ENCODE measurements at regions not wholly inside any gene's neighbourhood (a gene's known extent, or its start where the extent isn't known, plus 50 kb on each side); places are given as distances from the start of the nearest gene placed in this dataset.

- CTCF ChIA-PET, result no interaction called here
- no TSS peak for BruUV-seq (replicated peaks)
- no peak overlapping the region for H3K4me3 ChIP-seq (ENCODE audit: low read depth, low read length, poor library complexity, severe bottlenecking)
- no peaks in the 10 kb centered on the region for H3K4me1 ChIP-seq (ENCODE audit: insufficient read depth, low read length, poor library complexity, severe bottlenecking)
- no peak for DNase-seq (ENCODE audit: low spot score)
- no peak for TF ChIP-seq EZH2 (IDR thresholded peaks at IDR 0.05; ENCODE audit: borderline replicate concordance, low read depth, low read length, poor library complexity, severe bottlenecking)
- no peak for TF ChIP-seq CTCF (conservative IDR thresholded peaks at IDR 0.05; ENCODE audit: low read depth, low read length)
- intact Hi-C loops (cut with micrococcal nuclease; ENCODE audit: unreplicated experiment), result no loop called here
- H3K27me3 ChIP-seq (replicated peaks; ENCODE audit: insufficient read depth, low read depth, low read length, poor library complexity), result no peaks in the 10 kb centered on the region
- no peaks in the 10 kb centered on the region for H3K36me3 ChIP-seq (ENCODE audit: insufficient read depth, low read length, poor library complexity, severe bottlenecking)
- H3K27ac ChIP-seq (ENCODE audit: low read depth, low read length, poor library complexity, severe bottlenecking), result no peak overlapping the region
- POLR2A ChIA-PET (ENCODE audit: low non-redundant PET), result no interaction called here
- no peaks in the 10 kb centered on the region for H3K9me3 ChIP-seq (ENCODE audit: low read depth, low read length, poor library complexity, severe bottlenecking)
These were observed 57.9 kb upstream of the NHSL1 start for GRCh38 chr6:138557147-138557546.

GRCh38 chr6:138559143-138559542 is 59.8 kb upstream of the NHSL1 start:
- no peak for DNase-seq (ENCODE audit: low spot score)
- no TSS peak for BruUV-seq (replicated peaks)
- ChIA-PET POLR2A (ENCODE audit: low non-redundant PET) (no interaction called here), CTCF (no interaction called here)
- H3K9me3 ChIP-seq (ENCODE audit: low read depth, low read length, poor library complexity, severe bottlenecking), result no peaks in the 10 kb centered on the region
- no peaks in the 10 kb centered on the region for H3K4me1 ChIP-seq (ENCODE audit: insufficient read depth, low read length, poor library complexity, severe bottlenecking)
- H3K27ac ChIP-seq (ENCODE audit: low read depth, low read length, poor library complexity, severe bottlenecking), result no peak overlapping the region
- intact Hi-C loops (cut with micrococcal nuclease; ENCODE audit: unreplicated experiment), result no loop called here
- no peak for TF ChIP-seq CTCF (conservative IDR thresholded peaks at IDR 0.05; ENCODE audit: low read depth, low read length)
- TF ChIP-seq EZH2 (IDR thresholded peaks at IDR 0.05; ENCODE audit: borderline replicate concordance, low read depth, low read length, poor library complexity, severe bottlenecking), result no peak
- H3K36me3 ChIP-seq (ENCODE audit: insufficient read depth, low read length, poor library complexity, severe bottlenecking), result no peaks in the 10 kb centered on the region
- no peaks in the 10 kb centered on the region for H3K27me3 ChIP-seq (replicated peaks; ENCODE audit: insufficient read depth, low read depth, low read length, poor library complexity)
- H3K4me3 ChIP-seq (ENCODE audit: low read depth, low read length, poor library complexity, severe bottlenecking), result no peak overlapping the region

GRCh38 chr6:138560130-138560860 is 61.0 kb upstream of the NHSL1 start:
- ChIA-PET CTCF (no interaction called here), POLR2A (ENCODE audit: low non-redundant PET) (no interaction called here)
- Histone ChIP-seq H3K9me3 (ENCODE audit: low read depth, low read length, poor library complexity, severe bottlenecking) (no peaks in the 10 kb centered on the region), H3K4me1 (ENCODE audit: insufficient read depth, low read length, poor library complexity, severe bottlenecking) (no peaks in the 10 kb centered on the region), H3K4me3 (ENCODE audit: low read depth, low read length, poor library complexity, severe bottlenecking) (no peak overlapping the region), H3K27me3 (replicated peaks; ENCODE audit: insufficient read depth, low read depth, low read length, poor library complexity) (no peaks in the 10 kb centered on the region), H3K36me3 (ENCODE audit: insufficient read depth, low read length, poor library complexity, severe bottlenecking) (no peaks in the 10 kb centered on the region), H3K27ac (ENCODE audit: low read depth, low read length, poor library complexity, severe bottlenecking) (no peak overlapping the region)
- no TSS peak for BruUV-seq (replicated peaks)
- DNase-seq (ENCODE audit: low spot score), result no peak
- TF ChIP-seq CTCF (conservative IDR thresholded peaks at IDR 0.05; ENCODE audit: low read depth, low read length) (no peak), EZH2 (IDR thresholded peaks at IDR 0.05; ENCODE audit: borderline replicate concordance, low read depth, low read length, poor library complexity, severe bottlenecking) (no peak)
- intact Hi-C loops (cut with micrococcal nuclease; ENCODE audit: unreplicated experiment), result no loop called here

All from A673 (cell line).